ENCODE measurements at regions not wholly inside any gene's neighbourhood (a gene's known extent, or its start where the extent isn't known, plus 50 kb on each side); places are given as distances from the start of the nearest gene placed in this dataset.

GRCh38 chr11:97356144-97356543, 966.3 kb downstream of the JRKL start:
- Histone ChIP-seq H3K9me3 (no peaks in the 10 kb centered on the region), H3K4me1 (no peaks in the 10 kb centered on the region), H3K27ac (no peak overlapping the region), H3K36me3 (no peaks in the 10 kb centered on the region), H3K4me3 (no peak overlapping the region), H3K27me3 (no peaks in the 10 kb centered on the region)
- 59 to 64% methylated on average over 3 of the region's 3 CpGs for WGBS, 2 donors
- TF ChIP-seq POLR2A (IDR thresholded peaks at IDR 0.05) = no peak
- no peak for TF ChIP-seq CTCF (IDR thresholded peaks at IDR 0.05)
- intact Hi-C loops (cut with DNase I) = no loop called here
- DNase-seq = no peak

GRCh38 chr11:97359016-97359415, 969.2 kb downstream of the JRKL start:
- TF ChIP-seq CTCF (IDR thresholded peaks at IDR 0.05) = no peak
- no peak for TF ChIP-seq POLR2A (IDR thresholded peaks at IDR 0.05)
- H3K36me3 ChIP-seq = no peaks in the 10 kb centered on the region
- 84 to 91% methylated on average over 4 of the region's 4 CpGs for WGBS, 2 donors
- H3K27ac ChIP-seq = no peak overlapping the region
- DNase-seq = no peak
- no peaks in the 10 kb centered on the region for H3K4me1 ChIP-seq
- H3K4me3 ChIP-seq = no peak overlapping the region
- no peaks in the 10 kb centered on the region for H3K9me3 ChIP-seq
- H3K27me3 ChIP-seq = no peaks in the 10 kb centered on the region
- intact Hi-C loops (cut with DNase I) = no loop called here

- no peaks in the 10 kb centered on the region for H3K4me1 ChIP-seq
- no peaks in the 10 kb centered on the region for H3K36me3 ChIP-seq
- H3K27me3 ChIP-seq = no peaks in the 10 kb centered on the region
- H3K9me3 ChIP-seq = no peaks in the 10 kb centered on the region
- WGBS, 2 donors = 33 to 37% methylated on average over 1 of the region's 1 CpG
- intact Hi-C loops (cut with DNase I) = no loop called here
- H3K4me3 ChIP-seq = no peak overlapping the region
- no peak overlapping the region for H3K27ac ChIP-seq
- TF ChIP-seq CTCF (IDR thresholded peaks at IDR 0.05) = no peak
- no peak for TF ChIP-seq POLR2A (IDR thresholded peaks at IDR 0.05)
- DNase-seq = no peak
These were observed 972.1 kb downstream of the JRKL start for GRCh38 chr11:97361812-97362378.

GRCh38 chr11:97363331-97363730, 973.5 kb downstream of the JRKL start:
- TF ChIP-seq POLR2A (IDR thresholded peaks at IDR 0.05) (no peak), CTCF (IDR thresholded peaks at IDR 0.05) (no peak)
- DNase-seq = no peak
- Histone ChIP-seq H3K4me3 (no peak overlapping the region), H3K36me3 (no peaks in the 10 kb centered on the region), H3K27me3 (no peaks in the 10 kb centered on the region), H3K4me1 (no peaks in the 10 kb centered on the region), H3K27ac (no peak overlapping the region), H3K9me3 (no peaks in the 10 kb centered on the region)
- intact Hi-C loops (cut with DNase I) = no loop called here

- Histone ChIP-seq H3K4me3 (no peak overlapping the region), H3K27me3 (no peaks in the 10 kb centered on the region), H3K36me3 (no peaks in the 10 kb centered on the region), H3K9me3 (no peaks in the 10 kb centered on the region), H3K27ac (no peak overlapping the region), H3K4me1 (no peaks in the 10 kb centered on the region)
- no peak for DNase-seq
- 0 to 17% methylated on average over 1 of the region's 1 CpG for WGBS, 2 donors
- intact Hi-C loops (cut with DNase I) = no loop called here
- no peak for TF ChIP-seq CTCF (IDR thresholded peaks at IDR 0.05)
- no peak for TF ChIP-seq POLR2A (IDR thresholded peaks at IDR 0.05)
These were observed 974.2 kb downstream of the JRKL start for GRCh38 chr11:97364047-97364446.

Data from esophagus squamous epithelium (tissue), 5 donors.